Activated CD4-positive, alpha-beta T cell treated with anti-CD3 and anti-CD28 coated beads, Interleukin-2, Interleukin-6, amounts not matched to agents 100 ng/mL and 50 ng/mL, durations not matched to agents 16 hours and 8 hours (primary cell): ENCODE measurements at regions not wholly inside any gene's neighbourhood (a gene's known extent, or its start where the extent isn't known, plus 50 kb on each side); places are given as distances from the start of the nearest gene placed in this dataset.

Experiments used
- DNase-seq: peaks from one replicate; pipeline ENCODE4 v3.0.0-alpha.2; 2020

- no peak for DNase-seq
Observed at GRCh38 chr6:131383421-131384411, 189.3 kb upstream of the ARG1 start.

- DNase-seq: no peak
Observed at GRCh38 chr6:131387562-131388447, 185.2 kb upstream of the ARG1 start.

GRCh38 chr6:131390322-131390721 is 182.7 kb upstream of the ARG1 start:
- no peak for DNase-seq

DNA sequence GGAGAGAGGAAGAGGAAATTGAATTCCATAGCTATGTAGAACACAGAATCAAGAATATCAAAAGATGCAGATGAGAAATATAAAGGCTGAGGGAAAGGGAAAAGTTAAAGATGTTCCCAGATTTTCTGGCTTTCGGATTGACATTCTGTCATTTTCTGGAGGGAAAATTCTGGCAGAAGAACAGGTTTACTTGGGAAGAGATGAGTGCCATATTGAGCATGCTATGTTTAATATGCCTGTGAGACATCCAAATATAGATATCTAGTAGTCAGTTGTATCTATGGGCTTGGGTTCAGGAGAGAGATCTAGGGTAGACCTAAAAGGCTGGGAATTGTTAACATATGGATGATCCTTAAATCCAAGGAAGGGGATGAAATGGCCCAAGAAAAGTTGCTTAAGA is 181.9 kb upstream of the ARG1 start:
- no peak for DNase-seq

- DNase-seq: no peak
Observed at GRCh38 chr6:131393433-131393832, 179.6 kb upstream of the ARG1 start.

DNA sequence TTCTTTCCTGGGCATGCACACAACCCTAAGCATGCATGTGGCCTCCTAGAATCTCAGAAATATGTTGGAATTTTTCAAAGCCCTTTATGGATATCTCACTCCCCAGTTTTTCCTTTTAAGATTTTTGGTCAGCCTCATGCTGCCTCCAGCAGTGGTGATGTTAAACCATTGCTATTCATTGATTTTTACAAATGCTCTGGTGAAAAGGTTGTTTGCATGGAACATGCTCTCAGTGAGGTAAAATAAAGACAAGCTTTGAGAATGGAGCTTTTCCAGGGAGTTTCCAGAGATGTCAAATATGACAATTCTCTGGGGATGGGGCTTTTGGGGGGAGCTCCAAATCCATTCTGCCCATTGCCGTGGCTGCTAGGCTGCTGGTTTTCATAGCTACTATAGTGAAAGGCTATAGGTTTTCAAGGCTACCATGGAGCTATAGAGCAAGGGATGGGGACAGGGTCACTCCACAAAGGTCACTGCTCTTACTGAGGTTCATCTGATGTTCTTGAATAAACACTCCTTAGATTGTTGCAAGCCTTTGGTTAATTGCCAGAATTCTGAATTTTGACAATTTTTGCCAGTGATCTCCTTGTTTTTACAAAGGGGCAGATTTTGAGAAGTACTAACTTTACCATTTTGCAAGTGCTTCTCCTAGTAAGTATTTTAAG is 178.1 kb upstream of the ARG1 start:
- DNase-seq: no peak

GRCh38 chr6:131398176-131398575 is 174.8 kb upstream of the ARG1 start:
- DNase-seq: no peak

DNA sequence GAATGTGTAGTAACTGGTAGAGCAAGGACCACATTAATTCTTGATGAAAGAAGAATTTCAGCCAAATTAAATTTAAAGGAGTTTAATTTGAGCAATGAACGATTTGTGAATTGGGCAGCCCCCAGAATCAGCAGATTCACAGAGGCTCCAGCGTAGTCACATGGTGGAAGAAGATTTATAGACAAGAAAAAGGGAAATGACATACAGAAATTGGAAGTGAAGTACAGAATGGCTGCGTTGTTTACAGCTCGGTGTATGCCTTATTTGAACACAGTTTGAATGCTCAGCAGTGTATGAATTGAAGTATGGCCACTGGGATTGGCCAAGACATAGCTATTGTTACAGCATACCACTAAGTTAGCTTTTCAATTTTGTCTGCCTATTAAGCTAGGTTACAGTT is 173.6 kb upstream of the ARG1 start:
- no peak for DNase-seq

GRCh38 chr6:131400054-131400778 is 172.8 kb upstream of the ARG1 start:
- DNase-seq: peak; percentile 26

DNA sequence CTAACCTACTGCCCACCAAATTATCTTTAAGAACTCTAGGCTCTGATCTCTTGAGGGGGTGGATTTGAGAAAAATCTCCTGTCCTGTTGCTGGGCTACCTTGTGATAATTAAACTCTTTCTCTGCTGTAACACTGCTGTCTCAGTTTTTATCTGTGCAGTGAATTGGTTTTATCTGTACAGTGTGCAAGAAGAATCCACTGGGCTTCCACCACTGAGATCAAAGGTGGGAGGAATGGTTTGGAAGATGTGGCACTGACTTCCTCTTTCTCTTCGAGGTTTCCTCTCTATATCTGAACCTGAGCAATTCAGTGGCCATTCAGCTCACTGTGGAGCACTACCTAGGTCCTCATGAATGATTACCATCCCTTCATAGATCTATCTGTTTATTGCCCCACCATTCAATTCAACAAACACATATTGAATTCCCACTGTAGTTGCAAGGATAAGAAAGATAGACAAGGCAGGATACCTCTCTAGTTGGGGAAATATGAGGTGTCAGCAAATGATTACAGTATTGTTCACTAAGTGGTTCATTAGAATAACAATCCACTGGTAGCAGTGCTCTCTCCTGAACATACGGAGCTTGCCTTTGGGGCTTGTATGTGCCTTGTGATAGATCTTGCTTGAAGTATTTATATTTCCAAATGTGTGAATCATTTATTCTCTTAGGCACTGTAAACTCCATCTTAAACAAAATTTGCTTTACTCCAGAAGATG is 172.1 kb upstream of the ARG1 start:
- DNase-seq: no peak

DNA sequence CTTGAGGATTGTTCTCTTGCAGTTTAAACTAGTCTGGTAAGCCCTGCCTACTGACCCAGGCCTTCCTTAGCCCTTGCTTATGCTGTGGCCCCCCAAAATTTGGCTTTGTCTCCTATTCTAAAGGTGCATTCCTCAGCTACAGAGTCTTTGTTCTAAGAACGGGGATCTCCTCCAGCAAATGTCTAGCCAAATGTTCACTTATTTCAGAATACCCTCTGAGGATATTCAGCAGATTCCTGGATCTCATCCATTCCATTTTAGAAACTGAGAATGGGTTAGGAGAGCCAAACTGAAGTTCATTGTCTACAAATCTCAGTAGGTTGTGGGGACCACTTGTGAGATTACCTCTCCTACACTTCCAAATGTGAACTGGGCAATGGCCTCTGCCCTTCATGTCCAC is 164.2 kb upstream of the ARG1 start:
- no peak for DNase-seq

GRCh38 chr6:131410785-131411184 is 162.2 kb upstream of the ARG1 start:
- DNase-seq: no peak

DNA sequence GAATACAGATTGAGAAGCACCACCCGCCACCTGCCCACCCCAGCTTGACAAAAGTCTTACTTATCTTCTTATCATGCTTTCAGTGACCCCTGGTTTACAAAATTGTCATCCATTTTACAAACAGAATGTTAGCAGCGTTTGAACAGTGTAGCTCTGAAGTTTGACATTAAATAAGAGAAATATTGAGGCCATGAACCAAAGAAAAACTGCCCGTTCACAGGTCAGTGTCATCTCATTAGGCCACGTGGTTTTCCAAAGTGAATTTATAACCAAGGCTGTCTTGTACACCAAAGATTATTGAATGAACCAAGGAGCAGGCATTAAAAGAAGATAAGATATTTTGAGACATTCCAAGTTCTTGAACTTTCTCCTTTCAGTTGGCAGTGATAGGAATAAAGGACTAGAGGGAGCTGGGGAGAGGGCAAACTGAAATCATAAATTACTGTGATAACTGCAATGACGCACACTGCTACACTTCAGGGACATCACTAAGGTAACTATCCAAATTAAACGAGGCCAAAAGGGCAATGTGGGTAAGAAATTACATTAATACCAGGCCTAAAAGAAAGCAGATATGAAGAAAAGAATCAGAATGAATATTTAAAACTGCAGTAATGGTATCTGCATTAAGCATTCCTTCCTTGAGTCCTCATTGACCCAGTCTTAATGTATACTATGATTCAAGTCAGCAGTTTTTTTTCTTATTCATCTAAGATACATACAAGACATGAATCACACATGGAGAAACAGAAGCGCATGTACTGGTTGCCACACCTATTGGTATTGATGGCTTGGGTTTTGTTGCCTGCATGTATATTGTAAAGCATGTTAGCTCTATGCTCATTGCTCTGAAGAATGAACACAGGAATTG is 159.8 kb upstream of the ARG1 start:
- DNase-seq: no peak

DNA sequence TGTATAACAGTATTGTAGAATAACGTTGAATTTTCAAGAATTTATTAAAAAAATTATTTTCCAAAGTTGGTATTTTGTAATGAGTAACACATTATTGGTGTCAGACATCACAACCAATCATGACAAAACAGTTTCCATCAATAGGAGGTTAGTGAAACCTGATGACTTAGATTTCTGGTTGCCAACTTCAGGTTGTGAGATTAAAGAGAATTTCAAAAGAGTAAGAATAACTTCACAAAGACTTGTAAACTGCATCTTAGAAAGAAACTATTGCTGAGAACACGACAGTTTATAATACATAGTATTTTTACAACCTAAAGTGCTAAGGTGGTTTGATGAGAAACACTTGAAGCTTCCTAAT is 159.2 kb upstream of the ARG1 start:
- no peak for DNase-seq

DNA sequence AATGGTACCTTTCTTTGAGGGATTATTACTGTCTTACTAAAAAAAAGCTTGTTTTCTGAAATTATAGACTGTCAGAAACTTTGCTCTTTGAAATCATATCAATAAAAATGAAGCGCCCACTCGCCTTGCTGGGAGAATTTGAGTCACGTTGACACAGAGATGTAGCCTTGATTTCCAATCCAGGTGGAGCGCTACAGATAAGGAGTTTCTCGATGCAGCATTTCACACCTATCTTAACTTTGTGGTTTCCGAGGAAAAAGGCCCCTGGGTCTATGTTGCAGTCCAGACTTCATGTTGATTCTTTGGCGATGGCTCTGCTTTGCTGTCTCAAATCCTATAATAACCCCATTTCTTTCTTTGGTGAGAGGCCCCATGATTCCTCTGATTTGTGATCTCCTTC is 158.1 kb upstream of the ARG1 start:
- DNase-seq: no peak

- DNase-seq: no peak
Observed at GRCh38 chr6:131418441-131418840, 154.6 kb upstream of the ARG1 start.

DNA sequence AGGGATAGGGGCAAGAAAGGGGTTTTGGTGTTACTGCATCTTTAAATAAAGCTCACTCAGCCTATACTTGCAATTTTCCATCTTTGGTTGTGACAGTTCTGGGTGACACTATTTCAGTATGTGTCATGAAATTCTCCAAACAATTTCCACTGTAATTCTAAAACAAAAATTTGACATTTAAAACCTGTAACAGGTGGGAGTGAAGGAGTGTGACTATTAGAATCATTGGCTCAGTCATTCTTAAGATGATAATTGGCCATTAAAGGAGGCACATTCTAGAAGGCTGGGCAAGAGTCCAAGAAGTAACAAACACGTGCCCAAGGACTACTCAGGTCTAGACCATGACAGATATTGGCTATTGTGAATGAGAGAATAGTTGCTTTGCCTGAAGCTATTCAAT is 153.3 kb upstream of the ARG1 start:
- no peak for DNase-seq

GRCh38 chr6:131424016-131424415 is 149.0 kb upstream of the ARG1 start:
- no peak for DNase-seq

- no peak for DNase-seq
Observed at GRCh38 chr6:131424475-131424874, 148.6 kb upstream of the ARG1 start.

DNA sequence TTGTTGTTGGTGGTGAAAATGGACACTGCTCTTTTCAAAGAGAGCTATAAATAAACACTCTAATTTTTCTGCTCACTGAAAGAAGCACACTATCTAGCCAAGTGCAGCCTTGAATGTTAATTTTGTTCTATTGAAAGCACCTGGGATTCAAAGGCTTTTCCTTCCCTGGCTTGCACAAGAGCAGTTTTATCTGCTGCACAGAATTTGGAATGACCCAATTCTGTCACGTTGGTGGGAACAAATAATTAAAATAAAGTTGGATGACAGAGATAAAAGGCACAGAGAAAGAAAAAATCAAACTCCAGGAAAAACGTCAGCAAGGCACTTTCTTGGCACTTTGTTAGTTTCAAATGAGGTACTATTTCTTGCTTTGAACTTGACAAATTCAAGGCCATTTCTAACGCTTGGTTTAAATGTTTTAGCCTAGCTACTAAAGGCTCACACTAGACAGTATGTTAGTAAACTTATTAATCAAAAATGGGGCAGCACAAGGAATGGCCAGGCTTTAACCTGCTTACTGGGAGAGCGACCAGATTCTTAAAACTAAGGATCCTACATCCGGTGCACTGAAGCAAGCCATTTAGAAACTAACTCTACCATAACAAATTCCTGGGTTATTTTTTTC is 145.5 kb upstream of the ARG1 start:
- no peak for DNase-seq
